ENCODE measurements at regions not wholly inside any gene's neighbourhood (a gene's known extent, or its start where the extent isn't known, plus 50 kb on each side); places are given as distances from the start of the nearest gene placed in this dataset.
"Not testable (repeated sequence)": the region's sequence is repeated elsewhere in the genome, so short reads cannot be mapped to it uniquely, and the experiment has no call there.

- H3K36me3 ChIP-seq (ENCODE audit: control insufficient read depth, insufficient read depth, low read length); H3K4me3 ChIP-seq (ENCODE audit: insufficient read depth, low read depth, low read length); H3K9me3 ChIP-seq (ENCODE audit: control insufficient read depth, low read length); H3K4me1 ChIP-seq (ENCODE audit: control insufficient read depth, insufficient read depth, low read length); H3K27me3 ChIP-seq (ENCODE audit: control insufficient read depth, insufficient read depth, low read length, poor library complexity, severe bottlenecking); H3K27ac ChIP-seq (ENCODE audit: insufficient read depth, low read depth, low read length, poor library complexity, severe bottlenecking): not testable (repeated sequence)
- WGBS, 2 experiments = 95 to 100% methylated on average over 1 to 3 of the region's 6 CpGs
Observed at GRCh38 chr22:25431637-25432342, 132.7 kb upstream of the GRK3 start.

GRCh38 chr22:25433381-25433970 is 131.0 kb upstream of the GRK3 start:
- H3K9me3 ChIP-seq (ENCODE audit: control insufficient read depth, low read length); H3K4me1 ChIP-seq (ENCODE audit: control insufficient read depth, insufficient read depth, low read length); H3K27me3 ChIP-seq (ENCODE audit: control insufficient read depth, insufficient read depth, low read length, poor library complexity, severe bottlenecking); H3K27ac ChIP-seq (ENCODE audit: insufficient read depth, low read depth, low read length, poor library complexity, severe bottlenecking); H3K36me3 ChIP-seq (ENCODE audit: control insufficient read depth, insufficient read depth, low read length); H3K4me3 ChIP-seq (ENCODE audit: insufficient read depth, low read depth, low read length): not testable (repeated sequence)
- 87 to 92% methylated on average over 8 of the region's 8 CpGs for WGBS, 2 experiments

DNA sequence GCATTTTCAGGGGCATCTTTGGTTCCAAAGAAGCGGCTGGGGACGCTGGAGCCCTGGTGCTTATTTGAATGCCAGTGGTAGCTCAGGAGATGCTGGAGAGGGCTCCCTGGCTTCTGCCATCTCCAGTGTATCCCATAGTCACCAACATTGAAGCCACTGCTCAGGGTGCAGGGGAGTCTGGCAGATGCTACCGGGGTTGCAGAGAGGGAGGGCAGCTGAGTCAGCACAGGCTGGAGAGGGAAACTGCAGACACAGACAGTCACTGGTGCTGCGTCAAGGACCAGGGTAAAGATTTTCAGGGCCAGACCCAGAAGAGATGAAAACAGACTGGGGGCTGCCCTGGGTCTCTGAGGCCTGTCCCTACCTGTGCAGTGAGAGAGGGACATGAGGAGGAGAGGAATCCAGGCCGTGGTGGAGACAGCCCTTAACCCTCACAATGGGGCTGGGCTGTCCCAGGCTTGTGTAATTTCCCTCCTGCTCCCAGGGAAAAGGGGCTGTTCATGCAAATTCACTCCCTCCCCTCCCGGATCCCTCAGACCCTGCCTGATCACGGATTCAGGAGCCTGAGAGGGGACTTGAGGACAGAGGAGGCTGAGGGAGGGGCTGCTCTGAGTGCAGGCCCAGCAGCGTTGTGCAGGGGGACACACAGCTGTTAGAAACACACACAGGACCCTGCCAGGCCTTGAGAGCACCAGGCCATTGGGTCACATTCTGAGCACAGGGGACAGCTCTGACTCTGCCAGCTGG is 126.9 kb upstream of the GRK3 start:
- Histone ChIP-seq H3K4me3 (ENCODE audit: insufficient read depth, low read depth, low read length) (no peak overlapping the region), H3K4me1 (ENCODE audit: control insufficient read depth, insufficient read depth, low read length) (peaks cover 8% of the 10 kb centered on the region), H3K9me3 (ENCODE audit: control insufficient read depth, low read length) (no peaks in the 10 kb centered on the region), H3K27ac (ENCODE audit: insufficient read depth, low read depth, low read length, poor library complexity, severe bottlenecking) (peak overlapping the region; percentile 2), H3K27me3 (ENCODE audit: control insufficient read depth, insufficient read depth, low read length, poor library complexity, severe bottlenecking) (no peaks in the 10 kb centered on the region), H3K36me3 (ENCODE audit: control insufficient read depth, insufficient read depth, low read length) (no peaks in the 10 kb centered on the region)
- 36 to 39% methylated on average over 8 of the region's 8 CpGs for WGBS, 2 experiments

- peaks cover 18% of the 10 kb centered on the region for H3K4me1 ChIP-seq (ENCODE audit: control insufficient read depth, insufficient read depth, low read length)
- H3K27ac ChIP-seq (ENCODE audit: insufficient read depth, low read depth, low read length, poor library complexity, severe bottlenecking) = no peak overlapping the region
- WGBS, 2 experiments = 64 to 68% methylated on average over 4 of the region's 4 CpGs
- no peaks in the 10 kb centered on the region for H3K9me3 ChIP-seq (ENCODE audit: control insufficient read depth, low read length)
- no peaks in the 10 kb centered on the region for H3K36me3 ChIP-seq (ENCODE audit: control insufficient read depth, insufficient read depth, low read length)
- no peaks in the 10 kb centered on the region for H3K27me3 ChIP-seq (ENCODE audit: control insufficient read depth, insufficient read depth, low read length, poor library complexity, severe bottlenecking)
- H3K4me3 ChIP-seq (ENCODE audit: insufficient read depth, low read depth, low read length) = no peak overlapping the region
Observed at GRCh38 chr22:25447067-25447685, 117.3 kb upstream of the GRK3 start.

- Histone ChIP-seq H3K27me3 (ENCODE audit: control insufficient read depth, insufficient read depth, low read length, poor library complexity, severe bottlenecking) (no peaks in the 10 kb centered on the region), H3K4me3 (ENCODE audit: insufficient read depth, low read depth, low read length) (peak overlapping the region; percentile 74), H3K27ac (ENCODE audit: insufficient read depth, low read depth, low read length, poor library complexity, severe bottlenecking) (no peak overlapping the region), H3K36me3 (ENCODE audit: control insufficient read depth, insufficient read depth, low read length) (no peaks in the 10 kb centered on the region), H3K4me1 (ENCODE audit: control insufficient read depth, insufficient read depth, low read length) (peaks cover 18% of the 10 kb centered on the region), H3K9me3 (ENCODE audit: control insufficient read depth, low read length) (no peaks in the 10 kb centered on the region)
- WGBS, 2 experiments = 6% methylated on average over 28 of the region's 30 CpGs
Observed at GRCh38 chr22:25447686-25448434, 116.6 kb upstream of the GRK3 start.

DNA sequence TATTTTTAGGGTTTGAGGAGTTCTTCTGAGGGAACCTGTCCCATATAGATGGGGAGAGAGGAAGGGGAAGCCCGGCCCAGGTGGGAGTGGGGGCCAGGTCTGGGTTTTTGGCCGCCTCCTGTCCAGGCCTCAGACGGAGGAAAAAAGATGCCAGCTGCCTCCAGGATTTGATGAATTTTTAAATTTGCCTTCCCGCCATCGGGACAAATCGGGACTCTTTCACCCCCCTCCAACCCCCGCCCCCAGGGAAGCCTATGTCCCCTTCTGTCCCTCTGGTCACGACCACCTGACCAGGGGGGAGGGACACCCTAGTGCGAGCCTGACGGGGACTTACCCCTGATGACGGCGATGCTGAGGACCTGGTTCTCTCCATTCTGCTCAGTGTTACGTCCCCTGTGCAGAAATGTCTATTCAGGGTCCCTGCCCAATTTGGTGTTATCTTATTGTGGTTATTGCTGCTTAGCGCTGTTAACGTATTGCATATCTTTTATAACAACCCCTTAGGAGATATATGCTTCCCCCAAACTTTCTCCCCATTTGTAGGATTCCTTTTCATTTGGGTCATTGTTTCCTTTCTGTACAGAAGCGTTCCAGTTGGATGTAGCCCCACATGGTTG is 115.9 kb upstream of the GRK3 start:
- Histone ChIP-seq H3K9me3 (ENCODE audit: control insufficient read depth, low read length) (no peaks in the 10 kb centered on the region), H3K36me3 (ENCODE audit: control insufficient read depth, insufficient read depth, low read length) (no peaks in the 10 kb centered on the region), H3K4me3 (ENCODE audit: insufficient read depth, low read depth, low read length) (peak overlapping the region; percentile 74), H3K4me1 (ENCODE audit: control insufficient read depth, insufficient read depth, low read length) (peaks cover 18% of the 10 kb centered on the region), H3K27ac (ENCODE audit: insufficient read depth, low read depth, low read length, poor library complexity, severe bottlenecking) (no peak overlapping the region), H3K27me3 (ENCODE audit: control insufficient read depth, insufficient read depth, low read length, poor library complexity, severe bottlenecking) (no peaks in the 10 kb centered on the region)
- 5 to 8% methylated on average over 15 to 16 of the region's 16 CpGs for WGBS, 2 experiments

GRCh38 chr22:25449781-25450317 is 114.6 kb upstream of the GRK3 start:
- no peak overlapping the region for H3K4me3 ChIP-seq (ENCODE audit: insufficient read depth, low read depth, low read length)
- no peak overlapping the region for H3K27ac ChIP-seq (ENCODE audit: insufficient read depth, low read depth, low read length, poor library complexity, severe bottlenecking)
- 91 to 96% methylated on average over 9 of the region's 9 CpGs for WGBS, 2 experiments
- H3K36me3 ChIP-seq (ENCODE audit: control insufficient read depth, insufficient read depth, low read length) = no peaks in the 10 kb centered on the region
- no peaks in the 10 kb centered on the region for H3K9me3 ChIP-seq (ENCODE audit: control insufficient read depth, low read length)
- no peaks in the 10 kb centered on the region for H3K27me3 ChIP-seq (ENCODE audit: control insufficient read depth, insufficient read depth, low read length, poor library complexity, severe bottlenecking)
- H3K4me1 ChIP-seq (ENCODE audit: control insufficient read depth, insufficient read depth, low read length) = peaks cover 18% of the 10 kb centered on the region

DNA sequence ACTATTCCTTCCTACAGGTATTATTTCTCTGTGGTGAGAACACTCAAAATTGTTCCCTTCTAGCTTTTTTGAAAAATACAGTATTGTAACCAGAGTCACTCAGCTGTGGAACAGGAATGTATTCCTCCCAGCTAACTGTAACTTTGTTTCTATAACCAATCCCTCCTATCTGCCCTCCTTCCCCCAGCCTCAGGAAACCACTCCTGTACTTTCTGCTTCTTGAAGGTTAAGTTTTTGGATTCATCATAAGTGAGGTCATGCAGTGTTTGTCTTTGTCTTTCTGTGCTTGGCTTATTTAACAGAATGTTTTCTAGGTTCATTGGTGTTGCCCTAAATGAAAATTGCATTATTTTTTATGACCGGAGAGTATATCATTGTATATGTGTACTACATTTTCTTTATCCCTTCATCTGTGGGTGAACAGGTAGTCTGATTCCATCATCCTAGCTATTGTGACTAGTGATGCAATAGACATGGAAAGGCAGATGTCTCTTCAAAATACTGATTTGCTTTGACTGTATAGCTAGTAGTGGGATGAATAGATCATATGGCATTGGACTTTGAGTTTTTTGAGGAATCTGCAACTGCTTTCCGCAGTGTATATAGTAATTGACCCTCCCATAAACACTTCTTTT is 112.9 kb upstream of the GRK3 start:
- H3K27ac ChIP-seq (ENCODE audit: insufficient read depth, low read depth, low read length, poor library complexity, severe bottlenecking) = no peak overlapping the region
- H3K4me1 ChIP-seq (ENCODE audit: control insufficient read depth, insufficient read depth, low read length) = peaks cover 18% of the 10 kb centered on the region
- no peaks in the 10 kb centered on the region for H3K9me3 ChIP-seq (ENCODE audit: control insufficient read depth, low read length)
- H3K27me3 ChIP-seq (ENCODE audit: control insufficient read depth, insufficient read depth, low read length, poor library complexity, severe bottlenecking) = no peaks in the 10 kb centered on the region
- 89% methylated on average over 1 of the region's 2 CpGs; no CpG with 5 or more reads in 1 of the 2 experiments for WGBS, 2 experiments
- H3K4me3 ChIP-seq (ENCODE audit: insufficient read depth, low read depth, low read length) = no peak overlapping the region
- no peaks in the 10 kb centered on the region for H3K36me3 ChIP-seq (ENCODE audit: control insufficient read depth, insufficient read depth, low read length)

DNA sequence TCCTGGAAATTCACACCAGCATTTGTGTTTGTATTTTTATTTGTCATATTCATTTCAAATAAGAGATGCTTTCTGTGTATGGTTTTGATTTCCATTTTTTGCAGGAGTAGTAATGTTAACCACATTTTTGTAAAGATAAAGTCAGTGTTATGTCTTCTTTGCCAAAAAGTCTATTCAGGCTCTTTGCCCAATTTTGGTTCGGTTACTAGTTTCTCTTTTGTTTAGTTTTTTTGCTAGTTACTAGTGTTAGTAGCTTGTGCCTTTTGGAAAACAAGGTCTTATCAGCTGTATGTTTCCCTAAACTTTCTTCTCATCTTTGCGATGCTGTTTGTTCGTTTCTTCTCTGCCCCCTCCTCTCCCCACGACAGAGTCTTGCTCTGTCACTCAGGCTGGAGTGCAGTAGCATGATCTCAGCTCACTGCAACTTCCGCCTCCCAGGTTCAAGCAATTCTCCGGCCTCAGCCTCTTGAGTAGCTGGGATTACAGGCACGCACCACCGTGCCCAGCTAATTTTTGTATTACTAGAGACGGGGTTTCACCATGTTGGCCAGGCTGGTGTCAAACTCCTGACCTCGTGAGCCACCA is 112.3 kb upstream of the GRK3 start:
- Histone ChIP-seq H3K36me3 (ENCODE audit: control insufficient read depth, insufficient read depth, low read length) (no peaks in the 10 kb centered on the region), H3K4me3 (ENCODE audit: insufficient read depth, low read depth, low read length) (no peak overlapping the region), H3K9me3 (ENCODE audit: control insufficient read depth, low read length) (no peaks in the 10 kb centered on the region), H3K4me1 (ENCODE audit: control insufficient read depth, insufficient read depth, low read length) (peaks cover 18% of the 10 kb centered on the region), H3K27me3 (ENCODE audit: control insufficient read depth, insufficient read depth, low read length, poor library complexity, severe bottlenecking) (no peaks in the 10 kb centered on the region), H3K27ac (ENCODE audit: insufficient read depth, low read depth, low read length, poor library complexity, severe bottlenecking) (no peak overlapping the region)
- WGBS, 2 experiments = 90 to 95% methylated on average over 10 of the region's 10 CpGs
